K562 (cell line): ENCODE measurements at regions not wholly inside any gene's neighbourhood (a gene's known extent, or its start where the extent isn't known, plus 50 kb on each side); places are given as distances from the start of the nearest gene placed in this dataset.

Source experiments
- BRF1 ChIP-seq: IDR thresholded peaks from 3 replicates; pipeline ENCODE4 v1.6.1; 2011; ENCODE audit warnings: borderline replicate concordance, mild to moderate bottlenecking; ENCODE audit not compliant: insufficient read length; ENCODE audit errors: extremely low read depth
- EGR1 ChIP-seq: fragments of 450-650 bp; conservative IDR thresholded peaks from 2 replicates; pipeline ENCODE4 v1.6.1; 2017; ENCODE audit warnings: mild to moderate bottlenecking
- HNRNPL ChIP-seq: fragments of 200-400 bp; formaldehyde crosslinking; IDR thresholded peaks from 2 replicates; pipeline ENCODE4 v1.6.1; 2017; ENCODE audit warnings: low read depth, mild to moderate bottlenecking, low read length
- MAZ ChIP-seq, 2 experiments: fragments of 450-650 bp in 1 of 2; sonication (generic) in 1 of 2; formaldehyde crosslinking; IDR thresholded peaks in 1 of 2; conservative IDR thresholded peaks in 1 of 2; 2 replicates each; pipeline versions ENCODE4 v1.4.0 to v1.5.0; 2020; ENCODE audit warnings: mild to moderate bottlenecking in 1 of 2, missing genetic modification reagents in 1 of 2
- MCM7 ChIP-seq, 2 experiments: fragments of 450-650 bp; IDR thresholded peaks; 2 replicates each; pipeline ENCODE4 v1.6.1; 2016 to 2018
- PHB2 ChIP-seq: fragments of 450-650 bp; IDR thresholded peaks from 2 replicates; pipeline ENCODE4 v1.6.1; 2017; ENCODE audit warnings: low read depth
- RB1 ChIP-seq: fragments of 450-650 bp; IDR thresholded peaks from 2 replicates; pipeline ENCODE4 v1.6.1; 2017; ENCODE audit warnings: low read depth, mild to moderate bottlenecking
- RCOR1 ChIP-seq, 2 experiments: IDR thresholded peaks; 2 replicates each; pipeline ENCODE4 v1.6.1; 2012; ENCODE audit warnings: low read depth in 2 of 2, low read length in 2 of 2, borderline replicate concordance in 1 of 2, improper control_type of control experiment in 1 of 2
- SREBF1 ChIP-seq: fragments of 150-350 bp; IDR thresholded peaks from 2 replicates; pipeline ENCODE4 v1.6.1; 2014; ENCODE audit warnings: antibody characterized with exemption, low read depth, low read length, borderline replicate concordance
- ZFX ChIP-seq: sonication (generic); formaldehyde crosslinking; IDR thresholded peaks from 2 replicates; pipeline ENCODE4 v1.8.0; 2022; ENCODE audit warnings: mild to moderate bottlenecking, missing genetic modification reagents, moderate library complexity

GRCh38 chr1:94723463-94723862 lies 96.7 kb upstream of the SLC44A3 start:
- TF ChIP-seq RCOR1 (IDR thresholded peaks at IDR 0.05; ENCODE audit: borderline replicate concordance in 1 of 2, low read depth in 2 of 2, low read length in 2 of 2) (no peak), ZFX (CRISPR knock-in tag) (no peak), HNRNPL (no peak), PHB2 (no peak), RB1 (no peak), MCM7 (IDR thresholded peaks at IDR 0.05) (no peak), BRF1 (no peak), SREBF1 (no peak), EGR1 (no peak), MAZ (CRISPR knock-in tag; conservative IDR thresholded peaks at IDR 0.05 in 1 of 2, IDR thresholded peaks at IDR 0.05 in 1 of 2) (no peak)
